SH-SY5Y (cell line): ENCODE measurements at regions not wholly inside any gene's neighbourhood (a gene's known extent, or its start where the extent isn't known, plus 50 kb on each side); places are given as distances from the start of the nearest gene placed in this dataset.

Source experiments
- GATA2 ChIP-seq: IDR thresholded peaks from 2 replicates; pipeline ENCODE4 v1.6.1; 2011; ENCODE audit warnings: mild to moderate bottlenecking, low read depth, low read length
- GATA3 ChIP-seq: IDR thresholded peaks from 2 replicates; pipeline ENCODE4 v1.6.1; 2011; ENCODE audit warnings: low read depth, mild to moderate bottlenecking, low read length, moderate library complexity

DNA sequence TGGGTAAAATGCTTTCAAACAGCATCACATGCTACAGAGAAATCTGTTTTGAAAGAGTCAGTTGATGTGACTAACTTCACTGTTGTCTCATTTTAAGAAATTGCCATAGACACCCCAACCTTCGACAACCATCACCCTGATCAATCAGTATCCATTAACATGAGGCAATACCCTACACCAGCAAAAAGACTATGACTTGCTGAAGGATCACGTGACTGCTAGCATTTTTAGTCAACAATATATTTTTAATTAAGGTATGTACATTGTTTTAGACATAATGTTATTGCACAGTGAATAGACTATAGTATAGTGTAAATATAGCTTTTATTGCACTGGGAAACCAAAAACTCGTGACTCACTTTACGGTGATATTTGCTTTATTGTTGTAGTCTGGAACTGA lies 200.0 kb upstream of the ARHGAP24 start:
- no peak for TF ChIP-seq GATA2
- TF ChIP-seq GATA3, result no peak
